ENCODE measurements at regions not wholly inside any gene's neighbourhood (a gene's known extent, or its start where the extent isn't known, plus 50 kb on each side); places are given as distances from the start of the nearest gene placed in this dataset.
"Not testable (repeated sequence)": the region's sequence is repeated elsewhere in the genome, so short reads cannot be mapped to it uniquely, and the experiment has no call there.

- H3K36me3 ChIP-seq (ENCODE audit: insufficient read depth, low read length), result no peaks in the 10 kb centered on the region
- no peak overlapping the region for H3K4me2 ChIP-seq (ENCODE audit: low read length)
- no peaks in the 10 kb centered on the region for H3K4me1 ChIP-seq (ENCODE audit: insufficient read depth, low read length, poor library complexity, severe bottlenecking)
- H3K79me2 ChIP-seq (ENCODE audit: insufficient read depth, low read depth, low read length), result no peaks in the 10 kb centered on the region
- BruUV-seq (replicated peaks), result no TSS peak
- DNase-seq (ENCODE audit: low spot score), result no peak
- POLR2A ChIA-PET, result no interaction called here
- no peaks in the 10 kb centered on the region for H4K20me1 ChIP-seq (ENCODE audit: insufficient read depth, low read length)
- H3K9me3 ChIP-seq (ENCODE audit: low read length), result no peaks in the 10 kb centered on the region
- TF ChIP-seq, protein P1, sequence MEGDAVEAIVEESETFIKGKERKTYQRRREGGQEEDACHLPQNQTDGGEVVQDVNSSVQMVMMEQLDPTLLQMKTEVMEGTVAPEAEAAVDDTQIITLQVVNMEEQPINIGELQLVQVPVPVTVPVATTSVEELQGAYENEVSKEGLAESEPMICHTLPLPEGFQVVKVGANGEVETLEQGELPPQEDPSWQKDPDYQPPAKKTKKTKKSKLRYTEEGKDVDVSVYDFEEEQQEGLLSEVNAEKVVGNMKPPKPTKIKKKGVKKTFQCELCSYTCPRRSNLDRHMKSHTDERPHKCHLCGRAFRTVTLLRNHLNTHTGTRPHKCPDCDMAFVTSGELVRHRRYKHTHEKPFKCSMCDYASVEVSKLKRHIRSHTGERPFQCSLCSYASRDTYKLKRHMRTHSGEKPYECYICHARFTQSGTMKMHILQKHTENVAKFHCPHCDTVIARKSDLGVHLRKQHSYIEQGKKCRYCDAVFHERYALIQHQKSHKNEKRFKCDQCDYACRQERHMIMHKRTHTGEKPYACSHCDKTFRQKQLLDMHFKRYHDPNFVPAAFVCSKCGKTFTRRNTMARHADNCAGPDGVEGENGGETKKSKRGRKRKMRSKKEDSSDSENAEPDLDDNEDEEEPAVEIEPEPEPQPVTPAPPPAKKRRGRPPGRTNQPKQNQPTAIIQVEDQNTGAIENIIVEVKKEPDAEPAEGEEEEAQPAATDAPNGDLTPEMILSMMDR (conservative IDR thresholded peaks at IDR 0.05; ENCODE audit: low read length), result no peak
- no peak for TF ChIP-seq EZH2phosphoT487 (IDR thresholded peaks at IDR 0.05; ENCODE audit: borderline replicate concordance, low read depth, low read length)
- no peak overlapping the region for H3K4me3 ChIP-seq (ENCODE audit: low read depth, low read length, poor library complexity, severe bottlenecking)
- no peak overlapping the region for H2AFZ ChIP-seq (ENCODE audit: low read length)
- intact Hi-C loops (cut with micrococcal nuclease; ENCODE audit: unreplicated experiment), result no loop called here
- CTCF ChIA-PET (ENCODE audit: unreplicated experiment), result no interaction called here
- H3K9me2 ChIP-seq (ENCODE audit: insufficient read depth, low read length), result no peaks in the 10 kb centered on the region
- H3K27ac ChIP-seq (ENCODE audit: low read depth, low read length, poor library complexity, severe bottlenecking), result no peak overlapping the region
Observed at GRCh38 chr12:5102806-5103205, 59.1 kb downstream of the KCNA5 start.

- Histone ChIP-seq H2AFZ (ENCODE audit: low read length) (no peak overlapping the region), H3K9me2 (ENCODE audit: insufficient read depth, low read length) (no peaks in the 10 kb centered on the region), H3K9me3 (ENCODE audit: low read length) (no peaks in the 10 kb centered on the region), H3K79me2 (ENCODE audit: insufficient read depth, low read depth, low read length) (no peaks in the 10 kb centered on the region), H4K20me1 (ENCODE audit: insufficient read depth, low read length) (no peaks in the 10 kb centered on the region), H3K4me1 (ENCODE audit: insufficient read depth, low read length, poor library complexity, severe bottlenecking) (no peaks in the 10 kb centered on the region), H3K4me3 (ENCODE audit: low read depth, low read length, poor library complexity, severe bottlenecking) (no peak overlapping the region), H3K36me3 (ENCODE audit: insufficient read depth, low read length) (no peaks in the 10 kb centered on the region), H3K27ac (ENCODE audit: low read depth, low read length, poor library complexity, severe bottlenecking) (no peak overlapping the region), H3K4me2 (ENCODE audit: low read length) (no peak overlapping the region)
- intact Hi-C loops (cut with micrococcal nuclease; ENCODE audit: unreplicated experiment), result no loop called here
- no peak for DNase-seq (ENCODE audit: low spot score)
- ChIA-PET POLR2A (no interaction called here), CTCF (ENCODE audit: unreplicated experiment) (no interaction called here)
- no TSS peak for BruUV-seq (replicated peaks)
- TF ChIP-seq EZH2phosphoT487 (IDR thresholded peaks at IDR 0.05; ENCODE audit: borderline replicate concordance, low read depth, low read length), result no peak
- TF ChIP-seq, protein P1 (conservative IDR thresholded peaks at IDR 0.05; ENCODE audit: low read length), result no peak
Observed at GRCh38 chr12:5110345-5110744, 66.7 kb downstream of the KCNA5 start.

DNA sequence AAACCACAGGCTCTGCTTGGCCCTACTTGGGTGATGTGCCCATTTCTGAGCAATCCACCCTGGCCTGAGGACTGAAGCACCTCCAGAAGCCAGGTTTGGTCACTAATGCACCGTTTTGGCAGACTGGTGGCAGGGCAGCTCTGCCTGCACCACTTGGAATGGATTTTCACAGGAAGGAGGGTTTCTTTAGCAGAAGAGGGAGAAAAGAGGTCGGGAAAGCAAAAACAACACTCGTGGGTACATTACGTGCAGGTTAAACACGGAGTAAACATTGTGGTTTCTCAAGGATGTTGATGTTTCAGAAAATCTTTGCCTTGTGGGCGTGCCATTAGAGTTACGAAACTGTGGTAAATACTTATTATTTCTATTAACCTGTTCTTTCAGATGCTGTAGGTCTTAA, 70.8 kb downstream of the KCNA5 start:
- TF ChIP-seq EZH2phosphoT487 (IDR thresholded peaks at IDR 0.05; ENCODE audit: borderline replicate concordance, low read depth, low read length), result no peak
- TF ChIP-seq, protein P1 (conservative IDR thresholded peaks at IDR 0.05; ENCODE audit: low read length), result no peak
- H3K4me2 ChIP-seq (ENCODE audit: low read length), result no peak overlapping the region
- DNase-seq (ENCODE audit: low spot score), result no peak
- H4K20me1 ChIP-seq (ENCODE audit: insufficient read depth, low read length), result no peaks in the 10 kb centered on the region
- H3K9me2 ChIP-seq (ENCODE audit: insufficient read depth, low read length), result no peaks in the 10 kb centered on the region
- no peaks in the 10 kb centered on the region for H3K79me2 ChIP-seq (ENCODE audit: insufficient read depth, low read depth, low read length)
- BruUV-seq (replicated peaks), result no TSS peak
- H3K4me3 ChIP-seq (ENCODE audit: low read depth, low read length, poor library complexity, severe bottlenecking), result no peak overlapping the region
- H3K9me3 ChIP-seq (ENCODE audit: low read length), result no peaks in the 10 kb centered on the region
- no peaks in the 10 kb centered on the region for H3K36me3 ChIP-seq (ENCODE audit: insufficient read depth, low read length)
- no peak overlapping the region for H3K27ac ChIP-seq (ENCODE audit: low read depth, low read length, poor library complexity, severe bottlenecking)
- intact Hi-C loops (cut with micrococcal nuclease; ENCODE audit: unreplicated experiment), result no loop called here
- ChIA-PET CTCF (ENCODE audit: unreplicated experiment) (no interaction called here), POLR2A (no interaction called here)
- H2AFZ ChIP-seq (ENCODE audit: low read length), result no peak overlapping the region
- H3K4me1 ChIP-seq (ENCODE audit: insufficient read depth, low read length, poor library complexity, severe bottlenecking), result no peaks in the 10 kb centered on the region

DNA sequence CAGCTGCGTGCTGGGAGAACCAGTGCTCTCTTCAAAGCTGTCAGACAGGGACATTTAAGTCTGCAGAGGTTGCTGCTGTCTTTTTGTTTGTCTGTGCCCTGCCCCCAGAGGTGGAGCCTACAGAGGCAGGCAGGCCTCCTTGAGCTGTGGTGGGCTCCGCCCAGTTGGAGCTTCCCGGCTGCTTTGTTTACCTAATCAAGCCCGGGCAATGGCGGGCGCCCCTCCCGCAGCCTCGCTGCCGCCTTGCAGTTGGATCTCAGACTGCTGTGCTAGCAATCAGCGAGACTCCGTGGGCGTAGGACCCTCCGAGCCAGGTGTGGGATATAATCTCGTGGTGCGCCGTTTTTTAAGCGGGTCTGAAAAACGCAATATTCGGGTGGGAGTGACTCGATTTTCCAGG, 78.1 kb downstream of the KCNA5 start:
- CTCF ChIA-PET (ENCODE audit: unreplicated experiment); BruUV-seq (replicated peaks); H3K36me3 ChIP-seq (ENCODE audit: insufficient read depth, low read length); H4K20me1 ChIP-seq (ENCODE audit: insufficient read depth, low read length); intact Hi-C loops (cut with micrococcal nuclease; ENCODE audit: unreplicated experiment); H3K4me2 ChIP-seq (ENCODE audit: low read length); H3K9me3 ChIP-seq (ENCODE audit: low read length); DNase-seq (ENCODE audit: low spot score); H3K4me3 ChIP-seq (ENCODE audit: low read depth, low read length, poor library complexity, severe bottlenecking); H2AFZ ChIP-seq (ENCODE audit: low read length); H3K27ac ChIP-seq (ENCODE audit: low read depth, low read length, poor library complexity, severe bottlenecking); H3K4me1 ChIP-seq (ENCODE audit: insufficient read depth, low read length, poor library complexity, severe bottlenecking); H3K9me2 ChIP-seq (ENCODE audit: insufficient read depth, low read length); POLR2A ChIA-PET; H3K79me2 ChIP-seq (ENCODE audit: insufficient read depth, low read depth, low read length): not testable (repeated sequence)

Data from OCI-LY7 (cell line).